Fibroblast of upper back skin (primary cell): ENCODE measurements at regions not wholly inside any gene's neighbourhood (a gene's known extent, or its start where the extent isn't known, plus 50 kb on each side); places are given as distances from the start of the nearest gene placed in this dataset.
"Not testable (repeated sequence)": the region's sequence is repeated elsewhere in the genome, so short reads cannot be mapped to it uniquely, and the experiment has no call there.

ENCODE experiments used
- DNase-seq: peaks from one replicate; pipeline ENCODE4 v3.0.0-alpha.2; 2013

- no peak for DNase-seq
Measured at GRCh38 chr6:168841609-168842278, 400.8 kb downstream of the SMOC2 start.

GRCh38 chr6:168840932-168841331, 399.9 kb downstream of the SMOC2 start:
- DNase-seq: not testable (repeated sequence)

GRCh38 chr6:168840299-168840698, 399.3 kb downstream of the SMOC2 start:
- not testable (repeated sequence) for DNase-seq

GRCh38 chr6:168838037-168838399, 397.0 kb downstream of the SMOC2 start:
- no peak for DNase-seq

GRCh38 chr6:168837254-168838036, 396.5 kb downstream of the SMOC2 start:
- DNase-seq: peak; percentile 1

- DNase-seq: peak; percentile 46
Measured at GRCh38 chr6:168835991-168836390, 395.0 kb downstream of the SMOC2 start.

- DNase-seq: no peak
Measured at GRCh38 chr6:168834801-168835200, 393.8 kb downstream of the SMOC2 start.

GRCh38 chr6:168834042-168834587, 393.1 kb downstream of the SMOC2 start:
- DNase-seq: no peak

- DNase-seq: peak; percentile 56
Measured at GRCh38 chr6:168828800-168829199, 387.8 kb downstream of the SMOC2 start.

GRCh38 chr6:168828035-168828434, 387.1 kb downstream of the SMOC2 start:
- DNase-seq: no peak

- no peak for DNase-seq
Measured at GRCh38 chr6:168827586-168827871, 386.5 kb downstream of the SMOC2 start.

- peak; percentile 18 for DNase-seq
Measured at GRCh38 chr6:168826726-168827585, 386.0 kb downstream of the SMOC2 start.

GRCh38 chr6:168826078-168826390, 385.1 kb downstream of the SMOC2 start:
- DNase-seq: no peak

GRCh38 chr6:168825226-168826077, 384.5 kb downstream of the SMOC2 start:
- DNase-seq: no peak

GRCh38 chr6:168823397-168824212, 382.6 kb downstream of the SMOC2 start:
- peak; percentile 27 for DNase-seq

- no peak for DNase-seq
Measured at GRCh38 chr6:168822376-168822775, 381.4 kb downstream of the SMOC2 start.

GRCh38 chr6:168819546-168819945, 378.6 kb downstream of the SMOC2 start:
- DNase-seq: no peak

- no peak for DNase-seq
Measured at GRCh38 chr6:168817558-168818159, 376.7 kb downstream of the SMOC2 start.

GRCh38 chr6:168815229-168815628, 374.2 kb downstream of the SMOC2 start:
- no peak for DNase-seq

GRCh38 chr6:168808232-168808631, 367.2 kb downstream of the SMOC2 start:
- no peak for DNase-seq

- no peak for DNase-seq
Measured at GRCh38 chr6:168804331-168804730, 363.3 kb downstream of the SMOC2 start.
